ENCODE measurements at regions not wholly inside any gene's neighbourhood (a gene's known extent, or its start where the extent isn't known, plus 50 kb on each side); places are given as distances from the start of the nearest gene placed in this dataset.

DNA sequence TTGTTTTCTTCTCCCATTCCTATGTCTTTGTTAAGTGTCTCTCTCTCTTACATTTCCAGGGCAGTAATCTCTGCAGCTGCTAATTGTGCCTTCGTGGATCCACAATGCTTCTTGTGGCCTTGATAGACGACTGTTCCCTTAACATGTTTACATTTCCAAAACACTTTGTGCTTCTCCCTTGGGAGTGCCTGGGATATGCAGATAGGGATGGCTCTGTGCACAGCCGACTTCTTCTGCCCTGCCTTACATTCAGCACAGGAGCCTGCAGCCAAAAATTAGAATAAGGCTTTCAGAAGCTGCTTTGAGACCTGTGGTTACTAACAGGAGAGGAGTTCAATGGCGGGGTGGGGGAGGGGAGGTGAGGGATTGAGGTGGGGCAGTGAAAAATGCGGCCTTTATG, 328.9 kb downstream of the TDRD15 start:
- TF ChIP-seq, protein P1, sequence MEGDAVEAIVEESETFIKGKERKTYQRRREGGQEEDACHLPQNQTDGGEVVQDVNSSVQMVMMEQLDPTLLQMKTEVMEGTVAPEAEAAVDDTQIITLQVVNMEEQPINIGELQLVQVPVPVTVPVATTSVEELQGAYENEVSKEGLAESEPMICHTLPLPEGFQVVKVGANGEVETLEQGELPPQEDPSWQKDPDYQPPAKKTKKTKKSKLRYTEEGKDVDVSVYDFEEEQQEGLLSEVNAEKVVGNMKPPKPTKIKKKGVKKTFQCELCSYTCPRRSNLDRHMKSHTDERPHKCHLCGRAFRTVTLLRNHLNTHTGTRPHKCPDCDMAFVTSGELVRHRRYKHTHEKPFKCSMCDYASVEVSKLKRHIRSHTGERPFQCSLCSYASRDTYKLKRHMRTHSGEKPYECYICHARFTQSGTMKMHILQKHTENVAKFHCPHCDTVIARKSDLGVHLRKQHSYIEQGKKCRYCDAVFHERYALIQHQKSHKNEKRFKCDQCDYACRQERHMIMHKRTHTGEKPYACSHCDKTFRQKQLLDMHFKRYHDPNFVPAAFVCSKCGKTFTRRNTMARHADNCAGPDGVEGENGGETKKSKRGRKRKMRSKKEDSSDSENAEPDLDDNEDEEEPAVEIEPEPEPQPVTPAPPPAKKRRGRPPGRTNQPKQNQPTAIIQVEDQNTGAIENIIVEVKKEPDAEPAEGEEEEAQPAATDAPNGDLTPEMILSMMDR (IDR thresholded peaks at IDR 0.05) = no peak
- TF ChIP-seq POLR2A (IDR thresholded peaks at IDR 0.05) = no peak

Measured in testis (tissue), 2 donors.